ENCODE measurements at regions not wholly inside any gene's neighbourhood (a gene's known extent, or its start where the extent isn't known, plus 50 kb on each side); places are given as distances from the start of the nearest gene placed in this dataset.

DNA sequence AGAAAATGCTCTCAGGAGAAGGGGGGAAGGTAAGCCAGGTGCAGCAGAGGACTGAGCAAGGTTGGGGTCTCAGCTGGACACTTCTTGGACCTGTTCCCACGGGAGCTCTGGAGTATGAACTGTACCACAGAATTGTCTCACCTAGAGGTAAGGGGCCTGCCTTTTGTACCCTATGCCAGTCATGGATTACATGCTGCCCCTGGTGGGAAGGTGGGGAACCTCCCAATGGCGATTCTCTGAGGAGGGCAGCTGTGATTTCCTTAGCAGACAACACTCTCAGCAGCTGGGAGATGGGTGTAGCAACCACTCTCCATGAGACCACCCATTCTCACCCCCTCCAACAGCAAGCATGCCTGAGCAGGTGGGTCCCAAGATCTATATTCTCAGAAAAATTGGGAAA lies 329.4 kb upstream of the CTNNB1 start:
- TF ChIP-seq POLR2A (IDR thresholded peaks at IDR 0.05) = no peak
- no peak for TF ChIP-seq CTCF (IDR thresholded peaks at IDR 0.05)
- no peak for TF ChIP-seq POLR2AphosphoS5 (IDR thresholded peaks at IDR 0.05; ENCODE audit: insufficient read depth in 1 of 2, low read depth in 1 of 2)

GRCh38 chr3:40871394-40871793 lies 327.9 kb upstream of the CTNNB1 start:
- TF ChIP-seq CTCF (IDR thresholded peaks at IDR 0.05) (no peak), POLR2A (IDR thresholded peaks at IDR 0.05) (no peak), POLR2AphosphoS5 (IDR thresholded peaks at IDR 0.05; ENCODE audit: insufficient read depth in 1 of 2, low read depth in 1 of 2) (no peak)
- Histone ChIP-seq H3K4me1 (no peaks in the 10 kb centered on the region), H3K4me3 (no peak overlapping the region), H3K9me3 (no peaks in the 10 kb centered on the region), H3K36me3 (no peaks in the 10 kb centered on the region), H3K27ac (no peak overlapping the region), H3K27me3 (no peaks in the 10 kb centered on the region)
- intact Hi-C loops (cut with DNase I) = no loop called here
- DNase-seq (ENCODE audit: extremely low spot score in 2 of 2) = no peak

More for the DNA sequence above, 329.4 kb upstream of the CTNNB1 start:
- Histone ChIP-seq H3K27me3 (no peaks in the 10 kb centered on the region), H3K36me3 (no peaks in the 10 kb centered on the region), H3K4me3 (no peak overlapping the region), H3K9me3 (no peaks in the 10 kb centered on the region), H3K27ac (no peak overlapping the region), H3K4me1 (no peaks in the 10 kb centered on the region)
- no peak for DNase-seq (ENCODE audit: extremely low spot score in 2 of 2)
- intact Hi-C loops (cut with DNase I) = no loop called here

- Histone ChIP-seq H3K36me3 (no peaks in the 10 kb centered on the region), H3K9me3 (no peaks in the 10 kb centered on the region), H3K27me3 (no peaks in the 10 kb centered on the region), H3K4me1 (peaks cover 7% of the 10 kb centered on the region), H3K27ac (no peak overlapping the region), H3K4me3 (no peak overlapping the region)
- intact Hi-C loops (cut with DNase I) = no loop called here
- DNase-seq (ENCODE audit: extremely low spot score in 2 of 2) = no peak
- no peak for TF ChIP-seq CTCF (IDR thresholded peaks at IDR 0.05)
Measured at GRCh38 chr3:40872258-40872920, 326.9 kb upstream of the CTNNB1 start.

GRCh38 chr3:40873476-40873875 lies 325.8 kb upstream of the CTNNB1 start:
- intact Hi-C loops (cut with DNase I) = no loop called here
- no peaks in the 10 kb centered on the region for H3K27me3 ChIP-seq
- peaks cover 18% of the 10 kb centered on the region for H3K4me1 ChIP-seq
- H3K27ac ChIP-seq = no peak overlapping the region
- H3K36me3 ChIP-seq = no peaks in the 10 kb centered on the region
- no peaks in the 10 kb centered on the region for H3K9me3 ChIP-seq
- TF ChIP-seq POLR2AphosphoS5 (IDR thresholded peaks at IDR 0.05; ENCODE audit: insufficient read depth in 1 of 2, low read depth in 1 of 2) (no peak), CTCF (IDR thresholded peaks at IDR 0.05) (no peak), POLR2A (IDR thresholded peaks at IDR 0.05) (no peak)
- no peak overlapping the region for H3K4me3 ChIP-seq
- no peak for DNase-seq (ENCODE audit: extremely low spot score in 2 of 2)

GRCh38 chr3:40873934-40874699 lies 325.2 kb upstream of the CTNNB1 start:
- Histone ChIP-seq H3K4me1 (peaks cover 24% of the 10 kb centered on the region), H3K27me3 (no peaks in the 10 kb centered on the region), H3K27ac (no peak overlapping the region), H3K36me3 (no peaks in the 10 kb centered on the region), H3K9me3 (no peaks in the 10 kb centered on the region), H3K4me3 (no peak overlapping the region)
- TF ChIP-seq POLR2A (IDR thresholded peaks at IDR 0.05) (no peak), CTCF (IDR thresholded peaks at IDR 0.05) (no peak), POLR2AphosphoS5 (IDR thresholded peaks at IDR 0.05; ENCODE audit: insufficient read depth in 1 of 2, low read depth in 1 of 2) (no peak)
- no peak for DNase-seq (ENCODE audit: extremely low spot score in 2 of 2)
- intact Hi-C loops (cut with DNase I) = no loop called here
